ENCODE measurements at regions not wholly inside any gene's neighbourhood (a gene's known extent, or its start where the extent isn't known, plus 50 kb on each side); places are given as distances from the start of the nearest gene placed in this dataset.

DNA sequence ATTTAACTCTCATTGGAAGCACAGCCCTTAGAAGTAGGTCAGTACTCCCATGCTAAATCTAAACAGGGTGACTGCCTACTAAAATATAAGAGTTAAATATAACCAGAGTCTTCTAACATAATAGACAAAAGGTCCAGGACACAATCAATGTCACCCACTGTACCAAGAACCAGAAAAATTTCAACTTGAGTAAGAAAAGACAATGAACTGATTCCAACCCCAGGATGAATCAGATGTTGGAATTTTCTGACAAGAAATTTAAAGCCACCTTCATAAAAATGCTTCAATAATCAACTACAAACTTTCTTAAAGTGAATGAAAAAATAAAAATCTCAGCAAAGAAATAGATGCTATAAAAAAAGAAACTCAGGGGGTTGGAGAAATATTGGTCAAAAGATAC, 71.3 kb upstream of the NPAS2 start:
- TF ChIP-seq, protein P1, sequence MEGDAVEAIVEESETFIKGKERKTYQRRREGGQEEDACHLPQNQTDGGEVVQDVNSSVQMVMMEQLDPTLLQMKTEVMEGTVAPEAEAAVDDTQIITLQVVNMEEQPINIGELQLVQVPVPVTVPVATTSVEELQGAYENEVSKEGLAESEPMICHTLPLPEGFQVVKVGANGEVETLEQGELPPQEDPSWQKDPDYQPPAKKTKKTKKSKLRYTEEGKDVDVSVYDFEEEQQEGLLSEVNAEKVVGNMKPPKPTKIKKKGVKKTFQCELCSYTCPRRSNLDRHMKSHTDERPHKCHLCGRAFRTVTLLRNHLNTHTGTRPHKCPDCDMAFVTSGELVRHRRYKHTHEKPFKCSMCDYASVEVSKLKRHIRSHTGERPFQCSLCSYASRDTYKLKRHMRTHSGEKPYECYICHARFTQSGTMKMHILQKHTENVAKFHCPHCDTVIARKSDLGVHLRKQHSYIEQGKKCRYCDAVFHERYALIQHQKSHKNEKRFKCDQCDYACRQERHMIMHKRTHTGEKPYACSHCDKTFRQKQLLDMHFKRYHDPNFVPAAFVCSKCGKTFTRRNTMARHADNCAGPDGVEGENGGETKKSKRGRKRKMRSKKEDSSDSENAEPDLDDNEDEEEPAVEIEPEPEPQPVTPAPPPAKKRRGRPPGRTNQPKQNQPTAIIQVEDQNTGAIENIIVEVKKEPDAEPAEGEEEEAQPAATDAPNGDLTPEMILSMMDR (IDR thresholded peaks at IDR 0.05): no peak
- no peak for TF ChIP-seq POLR2A (IDR thresholded peaks at IDR 0.05)
